H9 (cell line): ENCODE measurements at regions not wholly inside any gene's neighbourhood (a gene's known extent, or its start where the extent isn't known, plus 50 kb on each side); places are given as distances from the start of the nearest gene placed in this dataset.

ENCODE experiments used
- DNase-seq: peaks from one replicate; pipeline ENCODE4 v3.0.0-alpha.2; 2017
- H2AFZ ChIP-seq: one replicate; pipeline ENCODE4 v1.6.1; 2013; ENCODE audit warnings: mild to moderate bottlenecking, low read length, control low read depth, moderate library complexity
- H2AK5ac ChIP-seq: 2 replicates; pipeline ENCODE4 v1.6.1; 2013; ENCODE audit warnings: low read length, control low read depth, mixed read lengths; ENCODE audit not compliant: insufficient read length
- H2BK120ac ChIP-seq: one replicate; pipeline ENCODE4 v1.6.1; 2013; ENCODE audit warnings: low read depth, mild to moderate bottlenecking, low read length, control low read depth, inconsistent platforms; ENCODE audit not compliant: poor library complexity, severe bottlenecking
- H2BK12ac ChIP-seq: 2 replicates; pipeline ENCODE4 v1.6.1; 2013; ENCODE audit warnings: low read length, control low read depth, mixed read lengths, low read depth; ENCODE audit not compliant: insufficient read length
- H2BK15ac ChIP-seq: 2 replicates; pipeline ENCODE4 v1.6.1; 2013; ENCODE audit warnings: low read depth, low read length, control low read depth
- H2BK20ac ChIP-seq: one replicate; pipeline ENCODE4 v1.6.1; 2013; ENCODE audit warnings: low read depth, mild to moderate bottlenecking, low read length, control low read depth, inconsistent platforms; ENCODE audit not compliant: poor library complexity, severe bottlenecking
- H2BK5ac ChIP-seq: 2 replicates; pipeline ENCODE4 v1.6.1; 2013; ENCODE audit warnings: low read length, control low read depth, mixed read lengths; ENCODE audit not compliant: insufficient read length
- H3K14ac ChIP-seq: 2 replicates; pipeline ENCODE4 v1.6.1; 2013; ENCODE audit warnings: low read length, control low read depth; ENCODE audit not compliant: insufficient read depth
- H3K18ac ChIP-seq: 2 replicates; pipeline ENCODE4 v1.6.1; 2013; ENCODE audit warnings: low read depth, mild to moderate bottlenecking, mixed read lengths, low read length, control low read depth; ENCODE audit not compliant: insufficient read length
- H3K23ac ChIP-seq: 2 replicates; pipeline ENCODE4 v1.6.1; 2013; ENCODE audit warnings: low read length, control low read depth, mixed read lengths, low read depth; ENCODE audit not compliant: insufficient read length
- H3K23me2 ChIP-seq: 2 replicates; pipeline ENCODE4 v1.6.1; 2013; ENCODE audit warnings: low read depth, mild to moderate bottlenecking, mixed read lengths, low read length, control low read depth; ENCODE audit not compliant: insufficient read length, poor library complexity, severe bottlenecking
- H3K27ac ChIP-seq: 2 replicates; pipeline ENCODE4 v1.5.1; 2013; ENCODE audit warnings: low read length, control low read depth, mixed read lengths, low read depth; ENCODE audit not compliant: insufficient read length
- H3K27me3 ChIP-seq: 2 replicates; pipeline ENCODE4 v1.6.1; 2013; ENCODE audit warnings: low read length, control low read depth, inconsistent platforms; ENCODE audit not compliant: insufficient read depth
- H3K4ac ChIP-seq: 2 replicates; pipeline ENCODE4 v1.6.1; 2013; ENCODE audit warnings: low read depth, mild to moderate bottlenecking, control low read depth, inconsistent platforms, low read length, moderate library complexity
- H3K4me1 ChIP-seq: 2 replicates; pipeline ENCODE4 v1.6.1; 2013; ENCODE audit warnings: low read length, control low read depth, inconsistent platforms; ENCODE audit not compliant: insufficient read depth
- H3K4me2 ChIP-seq: 2 replicates; pipeline ENCODE4 v1.6.1; 2013; ENCODE audit warnings: low read length, control low read depth, mixed read lengths; ENCODE audit not compliant: insufficient read length, insufficient read depth
- H3K56ac ChIP-seq: 2 replicates; pipeline ENCODE4 v1.6.1; 2013; ENCODE audit warnings: low read depth, mild to moderate bottlenecking, mixed read lengths, low read length, control low read depth; ENCODE audit not compliant: insufficient read length
- H3K79me1 ChIP-seq: 2 replicates; pipeline ENCODE4 v1.6.1; 2013; ENCODE audit warnings: low read depth, mild to moderate bottlenecking, moderate library complexity, low read length, control low read depth, inconsistent platforms; ENCODE audit not compliant: insufficient read depth, poor library complexity, severe bottlenecking
- H3K79me2 ChIP-seq: 2 replicates; pipeline ENCODE4 v1.6.1; 2013; ENCODE audit warnings: low read length, control low read depth, inconsistent platforms; ENCODE audit not compliant: insufficient read depth
- H3K9ac ChIP-seq: 2 replicates; pipeline ENCODE4 v1.6.1; 2013; ENCODE audit warnings: low read length, control low read depth, mixed read lengths; ENCODE audit not compliant: insufficient read length; ENCODE audit errors: extremely low read depth
- H3K9me3 ChIP-seq: one replicate; pipeline ENCODE4 v1.6.1; 2013; ENCODE audit warnings: low read depth, low read length, inconsistent platforms; ENCODE audit not compliant: control insufficient read depth
- H3T11ph ChIP-seq: one replicate; pipeline ENCODE4 v1.6.1; 2013; ENCODE audit warnings: mild to moderate bottlenecking, low read length, control low read depth, inconsistent platforms
- H4K20me1 ChIP-seq: one replicate; pipeline ENCODE4 v1.6.1; 2013; ENCODE audit not compliant: control insufficient read depth, insufficient read length, insufficient read depth
- H4K5ac ChIP-seq: 2 replicates; pipeline ENCODE4 v1.6.1; 2013; ENCODE audit warnings: low read depth, mild to moderate bottlenecking, mixed read lengths, low read length, control low read depth; ENCODE audit not compliant: insufficient read length
- H4K8ac ChIP-seq: replicated peaks from 2 replicates; pipeline ENCODE4 v1.6.1; 2013; ENCODE audit warnings: low read length, control low read depth, mixed read lengths, low read depth; ENCODE audit not compliant: insufficient read length
- H4K91ac ChIP-seq: 2 replicates; pipeline ENCODE4 v1.6.1; 2013; ENCODE audit warnings: low read depth, mild to moderate bottlenecking, moderate library complexity, mixed read lengths, low read length, control low read depth; ENCODE audit not compliant: insufficient read length
- H3K27ac Mint-ChIP-seq, 3 experiments: 2 replicates in 2 of 3; 3 replicates in 1 of 3; pipeline ENCODE4 v1.8.0; 2020 to 2021; ENCODE audit warnings: mixed read lengths in 3 of 3, mild to moderate bottlenecking in 1 of 3, moderate library complexity in 1 of 3
- H3K27me3 Mint-ChIP-seq: 2 replicates; pipeline ENCODE4 v1.8.0; 2021; ENCODE audit warnings: low read depth, mild to moderate bottlenecking, moderate library complexity, mixed read lengths
- H3K36me3 Mint-ChIP-seq, 3 experiments: 2 replicates in 2 of 3; 3 replicates in 1 of 3; pipeline ENCODE4 v1.8.0; 2020 to 2021; ENCODE audit warnings: low read depth in 3 of 3, mixed read lengths in 3 of 3; ENCODE audit not compliant: insufficient read depth in 1 of 3
- H3K4me1 Mint-ChIP-seq, 2 experiments: 2 replicates each; pipeline ENCODE4 v1.8.0; 2020; ENCODE audit warnings: mixed read lengths in 2 of 2
- H3K4me3 Mint-ChIP-seq, 2 experiments: 2 replicates in 1 of 2; 3 replicates in 1 of 2; pipeline ENCODE4 v1.8.0; 2020 to 2021; ENCODE audit warnings: mild to moderate bottlenecking in 2 of 2, mixed read lengths in 2 of 2, moderate library complexity in 1 of 2
- H3K9me3 Mint-ChIP-seq, 2 experiments: 2 replicates in 1 of 2; 3 replicates in 1 of 2; pipeline ENCODE4 v1.8.0; 2020; ENCODE audit warnings: mild to moderate bottlenecking in 2 of 2, mixed read lengths in 2 of 2, moderate library complexity in 1 of 2
- WGBS: extraction: QIAGEN DNeasy Blood & Tissue Kit; methylation state at CpG from one replicate; pipeline ENCODE4 v1.1.7; 2013; ENCODE audit warnings: missing lambda C conversion rate, low lambda C conversion rate, mixed read lengths; ENCODE audit not compliant: insufficient read length; ENCODE audit errors: extremely low coverage; 5-methylcytosine and 5-hydroxymethylcytosine counted together
- TF ChIP-seq, protein P1 (sequence below): fragments of 200-600 bp; sonication (generic); conservative IDR thresholded peaks from 3 replicates; pipeline ENCODE4 v1.8.0; 2021; ENCODE audit warnings: antibody characterized with exemption, mild to moderate bottlenecking

GRCh38 chr13:73865027-73865426 lies 269.2 kb downstream of the KLF12 start:
- no peak overlapping the region for H3K27ac Mint-ChIP-seq
- Histone ChIP-seq H2AK5ac (no peak overlapping the region), H4K8ac (no peak overlapping the region), H2BK120ac (no peak overlapping the region), H3K14ac (no peak overlapping the region), H2BK12ac (no peak overlapping the region), H4K91ac (no peak overlapping the region), H3K23ac (no peak overlapping the region), H3K18ac (no peak overlapping the region), H2BK15ac (no peak overlapping the region), H3K27me3 (no peaks in the 10 kb centered on the region), H2BK20ac (no peak overlapping the region), H2AFZ (no peak overlapping the region), H3K23me2 (no peaks in the 10 kb centered on the region), H3K4me2 (no peak overlapping the region), H3K56ac (no peak overlapping the region), H3K27ac (no peak overlapping the region), H4K20me1 (no peaks in the 10 kb centered on the region), H2BK5ac (no peak overlapping the region), H4K5ac (no peak overlapping the region), H3K9ac (no peak overlapping the region), H3T11ph (no peak overlapping the region), H3K79me2 (no peaks in the 10 kb centered on the region), H3K79me1 (no peaks in the 10 kb centered on the region), H3K9me3 (no peaks in the 10 kb centered on the region), H3K4ac (no peak overlapping the region), H3K4me1 (no peaks in the 10 kb centered on the region)
- no peaks in the 10 kb centered on the region for H3K9me3 Mint-ChIP-seq
- peaks cover 5 to 10% of the 10 kb centered on the region in 2 experiments; a peak in 3 of 4 replicates for H3K4me1 Mint-ChIP-seq
- no peak overlapping the region for H3K4me3 Mint-ChIP-seq
- H3K36me3 Mint-ChIP-seq: no peaks in the 10 kb centered on the region
- H3K27me3 Mint-ChIP-seq: no peaks in the 10 kb centered on the region
- no CpG with 5 or more reads among the region's 1 CpG for WGBS
- DNase-seq: no peak
- TF ChIP-seq, protein P1, sequence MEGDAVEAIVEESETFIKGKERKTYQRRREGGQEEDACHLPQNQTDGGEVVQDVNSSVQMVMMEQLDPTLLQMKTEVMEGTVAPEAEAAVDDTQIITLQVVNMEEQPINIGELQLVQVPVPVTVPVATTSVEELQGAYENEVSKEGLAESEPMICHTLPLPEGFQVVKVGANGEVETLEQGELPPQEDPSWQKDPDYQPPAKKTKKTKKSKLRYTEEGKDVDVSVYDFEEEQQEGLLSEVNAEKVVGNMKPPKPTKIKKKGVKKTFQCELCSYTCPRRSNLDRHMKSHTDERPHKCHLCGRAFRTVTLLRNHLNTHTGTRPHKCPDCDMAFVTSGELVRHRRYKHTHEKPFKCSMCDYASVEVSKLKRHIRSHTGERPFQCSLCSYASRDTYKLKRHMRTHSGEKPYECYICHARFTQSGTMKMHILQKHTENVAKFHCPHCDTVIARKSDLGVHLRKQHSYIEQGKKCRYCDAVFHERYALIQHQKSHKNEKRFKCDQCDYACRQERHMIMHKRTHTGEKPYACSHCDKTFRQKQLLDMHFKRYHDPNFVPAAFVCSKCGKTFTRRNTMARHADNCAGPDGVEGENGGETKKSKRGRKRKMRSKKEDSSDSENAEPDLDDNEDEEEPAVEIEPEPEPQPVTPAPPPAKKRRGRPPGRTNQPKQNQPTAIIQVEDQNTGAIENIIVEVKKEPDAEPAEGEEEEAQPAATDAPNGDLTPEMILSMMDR: no peak
